NOMO-1 treated with dmso at 0.1 percent for 144 hours (cell line): ENCODE measurements at regions not wholly inside any gene's neighbourhood (a gene's known extent, or its start where the extent isn't known, plus 50 kb on each side); places are given as distances from the start of the nearest gene placed in this dataset.
A peak's percentile ranks its signal among the peaks of the same experiment; 100 is the strongest.

Experiments used
- DNase-seq: peaks from one replicate; lab custom pipeline; 2025; ENCODE audit not compliant: unreplicated experiment; lab: John Stamatoyannopoulos, UW

DNA sequence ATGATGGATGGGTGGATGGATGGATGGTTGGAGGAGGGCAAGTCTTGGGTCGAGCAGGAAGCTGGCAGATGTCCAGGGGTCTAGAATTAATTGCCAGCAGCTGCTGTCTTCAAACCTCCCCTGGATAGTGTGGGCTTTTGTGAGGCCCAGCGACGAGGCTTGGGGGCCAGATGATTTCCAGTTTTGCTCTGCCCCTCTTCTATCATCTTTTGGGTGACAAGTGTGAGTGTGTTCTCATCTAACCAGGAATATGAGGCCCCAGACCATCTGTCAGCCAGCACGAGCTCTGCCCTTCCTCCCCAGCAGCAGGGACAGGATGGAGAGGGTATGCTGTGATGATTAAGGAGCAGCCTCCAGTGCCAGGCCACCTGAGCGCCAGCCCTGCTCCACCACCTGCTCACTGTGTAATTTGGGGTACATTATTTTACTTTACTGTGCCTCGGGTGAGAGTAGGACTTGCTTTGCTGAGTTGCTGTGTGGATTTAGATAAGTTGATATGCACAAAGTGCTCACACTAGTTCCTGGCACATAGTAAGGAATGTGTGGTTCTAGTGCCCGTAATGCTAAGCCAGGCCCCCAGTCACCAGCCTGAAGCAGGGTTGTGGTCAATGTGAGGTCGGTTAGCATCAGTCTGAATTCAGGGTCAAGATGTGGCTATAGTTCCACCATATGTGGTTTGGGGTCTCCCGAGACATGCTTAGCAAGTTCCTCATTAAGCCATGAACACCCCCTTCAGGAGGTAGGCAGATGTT, 251.1 kb downstream of the CYP26B1 start:
- DNase-seq: no peak

DNA sequence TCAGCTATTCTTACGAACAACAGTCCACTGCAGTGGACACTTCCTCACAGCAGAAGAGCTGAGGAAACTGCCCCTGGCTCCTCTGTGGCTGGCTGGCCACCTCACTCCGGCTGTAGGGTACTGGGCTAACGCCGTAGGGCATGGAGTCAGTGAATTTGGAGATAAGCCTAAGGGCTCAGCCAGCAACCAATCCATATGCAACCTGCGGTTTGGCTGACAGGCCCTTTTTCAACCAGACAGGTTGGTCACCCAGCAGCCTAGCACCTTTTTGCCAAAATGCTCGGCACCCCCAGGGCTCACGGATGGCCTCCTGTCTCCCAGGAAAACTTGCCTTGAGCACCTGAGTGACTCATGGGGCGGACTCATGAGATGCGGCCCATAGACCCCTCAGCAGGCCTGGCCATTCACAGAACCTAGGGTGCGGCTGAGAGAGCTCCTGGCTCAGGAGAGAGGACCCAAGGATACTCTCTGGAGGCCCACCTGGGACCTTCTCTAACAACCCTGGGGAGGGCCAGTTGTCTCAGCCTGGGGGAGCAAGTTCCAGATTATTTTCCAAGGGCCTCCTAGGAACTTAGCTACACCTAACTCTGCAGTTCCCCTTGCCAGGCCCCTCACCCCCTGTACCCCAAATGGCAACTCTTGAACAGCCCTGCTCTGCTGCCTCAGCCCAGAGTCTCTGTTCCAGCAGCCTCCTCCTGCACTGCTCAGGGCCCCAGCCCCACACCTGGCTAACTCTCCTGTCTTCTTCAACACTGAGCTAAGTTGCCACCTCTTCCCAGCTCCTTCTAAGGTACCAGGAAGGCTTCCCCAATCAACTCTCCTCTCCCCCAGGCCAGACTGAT, 252.1 kb downstream of the CYP26B1 start:
- no peak for DNase-seq

GRCh38 chr2:71894261-71894660, 253.4 kb downstream of the CYP26B1 start:
- no peak for DNase-seq

DNA sequence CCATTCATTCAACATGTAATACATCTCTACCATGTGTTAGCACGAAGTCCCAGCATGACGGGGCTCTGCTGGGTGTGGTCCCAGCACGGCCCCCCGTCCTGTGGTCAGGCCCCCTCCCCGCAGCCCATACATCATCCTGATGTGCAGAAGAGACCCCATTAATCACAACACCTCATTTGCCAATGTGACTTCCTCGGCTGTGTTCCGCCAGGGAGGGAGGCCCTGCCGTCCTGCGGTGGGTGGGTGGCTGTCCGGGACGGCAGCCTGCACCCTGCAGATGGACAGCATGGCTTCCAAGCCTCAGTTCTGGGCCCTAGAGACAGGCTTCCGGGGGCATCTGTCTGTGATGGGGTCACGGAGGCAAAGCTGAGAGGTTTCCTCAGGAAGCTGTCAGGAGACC, 254.0 kb downstream of the CYP26B1 start:
- no peak for DNase-seq

GRCh38 chr2:71892896-71893295, 254.8 kb downstream of the CYP26B1 start:
- no peak for DNase-seq

GRCh38 chr2:71892423-71892730, 255.3 kb downstream of the CYP26B1 start:
- DNase-seq: no peak

DNA sequence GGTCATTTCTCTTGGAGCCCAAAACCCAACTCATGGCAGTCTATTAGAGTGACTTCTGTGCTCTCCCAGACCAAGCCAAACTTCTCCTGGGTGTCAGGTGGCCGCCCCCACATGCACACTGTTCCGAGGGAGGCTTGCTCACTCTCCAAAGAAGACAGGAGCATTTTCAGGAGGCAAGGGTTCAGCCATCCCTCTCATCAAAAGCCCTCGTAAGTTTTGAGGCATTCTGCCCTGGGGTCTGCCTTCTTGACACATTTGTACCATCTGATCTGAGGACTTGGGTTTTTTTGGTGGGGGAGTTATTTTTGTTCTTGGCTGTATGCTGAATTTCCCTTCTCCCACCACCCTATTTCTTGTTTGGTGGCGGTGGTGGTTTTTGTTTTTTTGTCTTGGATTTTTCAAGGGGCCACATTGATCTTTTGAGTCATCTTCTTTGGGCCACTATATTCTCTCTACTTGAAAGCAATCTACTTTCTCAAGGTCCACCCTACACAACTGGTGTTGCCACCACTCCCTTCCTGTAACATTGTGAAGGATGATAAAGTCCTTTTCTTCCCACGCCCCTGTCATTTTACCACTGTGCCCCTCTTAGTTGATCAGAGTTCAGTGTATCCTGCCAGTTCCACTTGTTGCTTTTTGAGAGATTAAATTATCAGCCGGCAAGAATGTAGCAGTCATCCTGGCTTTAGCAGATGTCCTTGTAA, 255.8 kb downstream of the CYP26B1 start:
- no peak for DNase-seq

GRCh38 chr2:71891155-71891554, 256.5 kb downstream of the CYP26B1 start:
- DNase-seq: no peak

GRCh38 chr2:71889759-71890684, 257.6 kb downstream of the CYP26B1 start:
- no peak for DNase-seq

GRCh38 chr2:71888751-71889445, 258.8 kb downstream of the CYP26B1 start:
- no peak for DNase-seq

- no peak for DNase-seq
These were observed 260.5 kb downstream of the CYP26B1 start for GRCh38 chr2:71887196-71887595.

GRCh38 chr2:71886241-71886640, 261.4 kb downstream of the CYP26B1 start:
- no peak for DNase-seq

DNA sequence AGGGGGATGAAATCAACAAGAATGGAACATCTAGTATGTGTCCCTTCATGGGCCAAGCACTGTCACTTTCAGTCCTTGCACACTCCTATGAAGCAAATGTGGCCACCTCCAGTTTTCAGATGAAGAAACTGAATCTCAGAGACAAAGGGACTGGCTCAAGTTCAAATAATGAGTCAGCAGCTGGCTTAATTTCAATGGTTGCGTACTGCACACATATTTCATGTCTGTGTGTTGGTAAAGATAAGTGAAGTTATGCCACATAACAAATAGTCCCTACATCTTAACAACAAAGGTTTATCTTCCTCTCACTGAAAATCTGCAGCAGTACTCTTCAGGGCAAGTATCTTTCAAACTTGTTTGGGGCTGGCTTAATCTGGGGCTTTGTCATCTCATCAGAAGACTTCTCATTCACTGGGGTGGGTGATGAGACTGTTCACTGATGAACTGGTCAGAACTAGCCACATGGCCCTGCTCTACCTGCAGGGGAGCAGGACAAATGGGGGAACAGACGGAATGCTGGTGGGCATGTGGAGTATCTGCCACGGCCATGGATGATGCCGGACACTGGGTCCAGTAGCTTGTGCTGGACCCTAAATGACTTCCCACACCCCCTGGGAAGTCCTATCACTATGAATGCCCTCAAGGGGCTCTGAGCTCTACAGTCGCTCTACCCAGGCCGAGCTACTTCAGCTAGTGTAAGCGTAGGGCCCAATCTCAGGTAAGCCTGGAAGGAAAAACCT, 263.2 kb downstream of the CYP26B1 start:
- DNase-seq: no peak

DNA sequence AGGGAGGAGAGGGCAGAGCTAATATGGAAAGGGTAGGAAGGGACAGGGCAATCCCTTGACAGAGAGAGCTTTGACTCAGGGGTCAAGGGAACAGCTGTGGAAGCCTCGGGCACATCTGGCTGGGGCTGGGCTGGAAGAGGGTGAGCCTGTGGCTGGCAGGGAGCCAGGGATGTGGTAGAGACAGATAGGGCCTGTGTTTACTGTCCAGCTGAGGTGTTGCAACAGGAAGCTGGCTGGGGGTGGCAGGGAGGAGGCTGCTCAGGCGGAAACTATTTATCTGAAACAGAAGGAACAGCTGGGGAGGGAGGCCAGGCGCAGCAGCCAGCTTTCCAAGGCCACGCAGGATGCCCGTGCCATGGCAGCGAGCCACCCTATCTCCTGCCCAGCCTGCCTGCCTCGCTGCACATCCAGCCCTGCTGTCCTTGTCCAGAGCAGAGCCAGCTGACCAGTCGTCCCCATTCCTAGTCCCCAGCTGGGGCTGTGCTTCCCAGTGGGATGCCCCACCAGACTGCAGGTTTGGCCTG, 264.7 kb downstream of the CYP26B1 start:
- DNase-seq: peak; percentile 67

- no peak for DNase-seq
These were observed 265.3 kb downstream of the CYP26B1 start for GRCh38 chr2:71882236-71882946.

DNA sequence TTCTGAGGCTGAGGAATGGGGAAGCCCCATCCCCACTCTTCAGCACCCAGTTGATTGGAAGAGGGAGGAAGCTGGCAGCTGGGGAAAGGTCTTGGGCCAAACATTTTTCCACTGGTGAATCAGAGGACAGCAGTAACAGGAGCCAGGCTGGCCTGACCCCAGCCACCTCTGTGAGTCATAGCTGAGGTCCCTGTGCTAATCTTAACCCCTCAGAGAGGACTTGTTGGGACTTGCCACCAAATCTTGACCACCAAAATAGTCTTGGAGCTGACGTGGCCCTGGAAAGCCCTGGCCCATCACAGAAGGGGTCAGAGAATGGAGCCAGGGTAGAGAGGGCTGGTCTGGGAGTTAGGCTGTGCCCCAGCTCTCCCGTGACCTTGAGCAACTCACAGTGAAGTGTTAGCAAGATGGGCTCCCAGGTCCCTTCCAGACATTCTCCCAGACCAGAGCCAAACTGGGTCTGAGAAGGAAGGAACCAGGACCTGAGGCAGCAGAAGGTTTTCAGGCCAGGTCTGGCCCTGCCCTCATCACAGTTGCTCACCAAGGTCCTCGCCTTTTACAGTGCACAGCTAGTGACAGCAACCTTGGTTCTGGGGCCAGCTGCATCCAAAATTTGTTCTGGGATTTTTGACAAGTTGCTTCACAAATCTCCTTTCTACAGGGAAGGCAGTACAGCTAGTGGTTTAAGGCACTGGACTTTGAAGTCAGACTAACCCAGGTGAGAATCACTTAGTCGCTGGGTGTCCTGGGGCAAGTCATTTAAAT, 266.6 kb downstream of the CYP26B1 start:
- DNase-seq: no peak

DNA sequence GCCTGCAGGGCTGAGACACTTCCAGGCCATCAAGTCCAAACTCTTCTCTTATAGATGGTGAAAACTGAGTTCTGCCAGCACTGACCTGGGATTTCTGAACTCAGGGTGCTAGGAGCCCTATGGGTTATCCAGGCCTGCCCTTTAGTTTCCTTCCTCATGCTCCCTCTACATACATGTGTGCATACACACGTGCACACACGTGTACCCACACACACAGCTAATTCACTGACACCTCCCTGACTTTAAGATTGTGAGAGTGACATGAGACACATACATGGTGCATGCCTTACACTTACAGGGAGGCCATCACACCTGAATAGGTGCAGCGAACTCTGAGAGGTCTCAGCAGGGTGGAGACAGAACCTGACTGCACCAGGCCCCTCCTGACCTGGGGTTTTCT, 267.4 kb downstream of the CYP26B1 start:
- DNase-seq: no peak
